ENCODE measurements at regions not wholly inside any gene's neighbourhood (a gene's known extent, or its start where the extent isn't known, plus 50 kb on each side); places are given as distances from the start of the nearest gene placed in this dataset.

GRCh38 chr13:44125943-44126469, 246.3 kb downstream of the LACC1 start:
- ChIA-PET POLR2A (ENCODE audit: partially characterized antibody) (interaction anchor here (1.5 to 2.2 kb wide), 2 partner anchors 15 to 309 kb away, joined by 6 to 7 read pairs; no protein-coding TSS in a partner anchor), CTCF (ENCODE audit: partially characterized antibody) (interaction anchor here (0.6 to 1.1 kb wide), 2 partner anchors 20 to 170 kb away, joined by 3 to 4 read pairs; no protein-coding TSS in a partner anchor)
- Histone ChIP-seq H3K27me3 (replicated peaks in 1 of 4; ENCODE audit: control insufficient read depth in 3 of 4, extremely low read depth in 1 of 4, insufficient read depth in 3 of 4, low read length in 3 of 4) (no peaks in the 10 kb centered on the region), H2BK5ac (ENCODE audit: low read depth, low read length) (no peak overlapping the region), H3K79me2 (ENCODE audit: control insufficient read depth in 1 of 2, insufficient read depth in 2 of 2, low read length in 2 of 2) (no peaks in the 10 kb centered on the region), H3K18ac (ENCODE audit: extremely low read depth, low read length) (no peak overlapping the region), H3K9me3 (ENCODE audit: insufficient read depth in 2 of 2, low read depth in 1 of 2, low read length in 1 of 2) (peaks cover 7 to 9% of the 10 kb centered on the region in 2 experiments; a peak in 2 of 4 replicates), H2BK120ac (replicated peaks; ENCODE audit: low read depth, low read length) (no peak overlapping the region), H3K9ac (replicated peaks in 1 of 4; ENCODE audit: extremely low read depth in 1 of 4, low read depth in 3 of 4, low read length in 3 of 4) (no peak overlapping the region), H3K4me1 (replicated peaks in 1 of 4; ENCODE audit: control insufficient read depth in 3 of 4, insufficient read depth in 4 of 4, low read length in 3 of 4) (no peaks in the 10 kb centered on the region), H4K5ac (ENCODE audit: insufficient read length, low read depth, low read length) (no peak overlapping the region), H3K23ac (ENCODE audit: insufficient read length) (no peak overlapping the region), H2BK12ac (ENCODE audit: low read depth, low read length) (no peak overlapping the region), H3K36me3 (ENCODE audit: control insufficient read depth in 2 of 4, insufficient read depth in 4 of 4, low read length in 3 of 4) (no peaks in the 10 kb centered on the region; a peak in 1 of 8 replicates), H3K14ac (ENCODE audit: insufficient read length) (no peak overlapping the region), H3K79me1 (ENCODE audit: low read depth, low read length) (no peaks in the 10 kb centered on the region), H2AFZ (ENCODE audit: low read length) (no peak overlapping the region), H4K20me1 (replicated peaks in 1 of 2; ENCODE audit: control insufficient read depth in 1 of 2, insufficient read depth in 2 of 2, low read length in 2 of 2) (no peaks in the 10 kb centered on the region), H4K91ac (replicated peaks; ENCODE audit: insufficient read length, low read length) (no peak overlapping the region), H2AK5ac (ENCODE audit: low read depth, low read length) (no peak overlapping the region), H3K4ac (replicated peaks; ENCODE audit: insufficient read length, low read depth, low read length) (no peak overlapping the region), H3K56ac (replicated peaks; ENCODE audit: insufficient read length, low read depth, low read length) (no peak overlapping the region), H4K8ac (ENCODE audit: extremely low read depth, insufficient read depth, low read length) (no peak overlapping the region), H3K4me3 (ENCODE audit: extremely low read depth in 1 of 4, insufficient read depth in 2 of 4, low read depth in 3 of 4, low read length in 4 of 4) (no peak overlapping the region), H2BK15ac (ENCODE audit: low read length) (no peak overlapping the region), H3K27ac (ENCODE audit: low read depth, low read length) (no peak overlapping the region), H2BK20ac (ENCODE audit: low read length) (no peak overlapping the region), H3K23me2 (ENCODE audit: low read depth, low read length) (no peaks in the 10 kb centered on the region), H3K4me2 (ENCODE audit: insufficient read depth in 1 of 2, low read depth in 2 of 2, low read length in 2 of 2) (no peak overlapping the region)
- no peak for DNase-seq (ENCODE audit: low read depth in 1 of 2, low spot score in 2 of 2)
- WGBS, 2 experiments (ENCODE audit: extremely low coverage in 1 of 2, insufficient coverage in 1 of 2, insufficient read length in 1 of 2, insufficient replicate concordance in 2 of 2, low coverage in 1 of 2, low lambda C conversion rate in 2 of 2, missing lambda C conversion rate in 1 of 2), result 97% methylated on average over 3 of the region's 3 CpGs; no CpG with 5 or more reads in 1 of the 2 experiments
- FAIRE-seq, result no peak
- TF ChIP-seq MAX (IDR thresholded peaks at IDR 0.05) (no peak), TAF1 (IDR thresholded peaks at IDR 0.05; ENCODE audit: low read depth, low read length) (no peak), SIRT6 (IDR thresholded peaks at IDR 0.05; ENCODE audit: low read length) (no peak), TCF12 (IDR thresholded peaks at IDR 0.05; ENCODE audit: low read depth, low read length) (no peak), BACH1 (IDR thresholded peaks at IDR 0.05; ENCODE audit: low read length) (no peak), CHD2 (IDR thresholded peaks at IDR 0.05; ENCODE audit: low read length) (no peak), E2F6 (IDR thresholded peaks at IDR 0.05) (no peak), HDAC2 (IDR thresholded peaks at IDR 0.05; ENCODE audit: borderline replicate concordance in 1 of 2, low read depth in 2 of 2, low read length in 2 of 2) (no peak), CREB1 (IDR thresholded peaks at IDR 0.05) (no peak), SIN3A (conservative IDR thresholded peaks at IDR 0.05 in 1 of 2, IDR thresholded peaks at IDR 0.05 in 1 of 2; ENCODE audit: low read depth in 1 of 2, low read length in 2 of 2) (no peak)
- TF ChIP-seq, protein P1, sequence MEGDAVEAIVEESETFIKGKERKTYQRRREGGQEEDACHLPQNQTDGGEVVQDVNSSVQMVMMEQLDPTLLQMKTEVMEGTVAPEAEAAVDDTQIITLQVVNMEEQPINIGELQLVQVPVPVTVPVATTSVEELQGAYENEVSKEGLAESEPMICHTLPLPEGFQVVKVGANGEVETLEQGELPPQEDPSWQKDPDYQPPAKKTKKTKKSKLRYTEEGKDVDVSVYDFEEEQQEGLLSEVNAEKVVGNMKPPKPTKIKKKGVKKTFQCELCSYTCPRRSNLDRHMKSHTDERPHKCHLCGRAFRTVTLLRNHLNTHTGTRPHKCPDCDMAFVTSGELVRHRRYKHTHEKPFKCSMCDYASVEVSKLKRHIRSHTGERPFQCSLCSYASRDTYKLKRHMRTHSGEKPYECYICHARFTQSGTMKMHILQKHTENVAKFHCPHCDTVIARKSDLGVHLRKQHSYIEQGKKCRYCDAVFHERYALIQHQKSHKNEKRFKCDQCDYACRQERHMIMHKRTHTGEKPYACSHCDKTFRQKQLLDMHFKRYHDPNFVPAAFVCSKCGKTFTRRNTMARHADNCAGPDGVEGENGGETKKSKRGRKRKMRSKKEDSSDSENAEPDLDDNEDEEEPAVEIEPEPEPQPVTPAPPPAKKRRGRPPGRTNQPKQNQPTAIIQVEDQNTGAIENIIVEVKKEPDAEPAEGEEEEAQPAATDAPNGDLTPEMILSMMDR (IDR thresholded peaks at IDR 0.05; ENCODE audit: control extremely low read depth in 1 of 3, insufficient read depth in 1 of 3, low read depth in 1 of 3, low read length in 3 of 3), result no peak
